GM12878 (cell line): ENCODE measurements at regions not wholly inside any gene's neighbourhood (a gene's known extent, or its start where the extent isn't known, plus 50 kb on each side); places are given as distances from the start of the nearest gene placed in this dataset.

Source experiments
- CEBPB ChIP-seq, 2 experiments: fragments of 150-350 bp in 1 of 2; IDR thresholded peaks; 2 replicates each; pipeline ENCODE4 v1.6.1; 2012 to 2014; ENCODE audit warnings: low read depth in 2 of 2, low read length in 2 of 2, borderline replicate concordance in 1 of 2, inconsistent platforms in 1 of 2
- CHD2 ChIP-seq: IDR thresholded peaks from 2 replicates; pipeline ENCODE4 v1.6.1; 2011; ENCODE audit warnings: low read depth, low read length, improper control_type of control experiment, borderline replicate concordance
- CREM ChIP-seq: IDR thresholded peaks from 2 replicates; pipeline ENCODE4 v1.6.1; 2014; ENCODE audit warnings: antibody characterized with exemption, low read depth
- NFYB ChIP-seq: IDR thresholded peaks from 2 replicates; pipeline ENCODE4 v1.6.1; 2011; ENCODE audit warnings: low read depth, mild to moderate bottlenecking, low read length, improper control_type of control experiment, moderate library complexity; ENCODE audit not compliant: insufficient read depth
- POLR2A ChIP-seq: IDR thresholded peaks from 2 replicates; pipeline ENCODE4 v1.6.1; 2011; ENCODE audit warnings: low read depth, mild to moderate bottlenecking, low read length
- RCOR1 ChIP-seq: conservative IDR thresholded peaks from 2 replicates; pipeline ENCODE4 v1.6.1; 2012; ENCODE audit warnings: low read depth, low read length, improper control_type of control experiment
- RELA ChIP-seq: fragments of 450-650 bp; IDR thresholded peaks from 2 replicates; pipeline ENCODE4 v1.8.0; 2014; ENCODE audit warnings: borderline replicate concordance; ENCODE audit not compliant: partially characterized antibody
- SIN3A ChIP-seq: IDR thresholded peaks from 2 replicates; pipeline ENCODE4 v1.6.1; 2012; ENCODE audit warnings: low read depth, low read length, improper control_type of control experiment
- SUZ12 ChIP-seq: fragments of 200-600 bp; sonication (generic); IDR thresholded peaks from one replicate; pipeline ENCODE4 v1.6.1; 2018; ENCODE audit warnings: antibody characterized with exemption, mild to moderate bottlenecking; ENCODE audit not compliant: unreplicated experiment
- TF ChIP-seq, protein P1 (sequence below), 3 experiments: IDR thresholded peaks in 2 of 3; conservative IDR thresholded peaks in 1 of 3; 2 replicates each; pipeline ENCODE4 v1.5.1; 2011; ENCODE audit warnings: low read depth in 3 of 3, low read length in 3 of 3, mild to moderate bottlenecking in 3 of 3, control low read depth in 2 of 3, moderate library complexity in 2 of 3, inconsistent platforms in 1 of 3, mixed read lengths in 1 of 3; ENCODE audit not compliant: control insufficient read depth in 2 of 3, insufficient read depth in 1 of 3; ENCODE audit errors: extremely low read depth in 1 of 3
- TF ChIP-seq, protein P2 (sequence below): IDR thresholded peaks from 2 replicates; pipeline ENCODE4 v1.6.1; 2011; ENCODE audit warnings: low read depth, low read length, improper control_type of control experiment, borderline replicate concordance

DNA sequence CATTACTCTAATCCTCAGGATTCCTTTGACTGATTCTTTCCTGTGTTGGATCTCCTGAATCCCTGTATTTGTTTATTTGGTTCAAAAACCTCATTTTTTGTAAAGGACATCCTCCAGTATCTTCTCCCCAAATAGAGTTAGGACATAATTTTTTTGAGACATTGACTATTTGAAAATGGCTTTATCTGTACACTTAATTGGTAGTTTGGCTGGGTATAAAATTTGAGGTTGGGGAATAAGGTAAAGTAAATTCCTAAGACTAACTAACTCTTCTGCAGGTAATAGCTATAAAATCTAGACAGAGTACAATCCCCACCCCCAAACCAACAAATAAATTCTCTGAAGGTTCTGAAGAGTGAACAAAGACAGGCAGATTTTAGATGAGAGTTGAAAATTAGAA lies 114.4 kb downstream of the CTTN start:
- TF ChIP-seq CEBPB (IDR thresholded peaks at IDR 0.05; ENCODE audit: borderline replicate concordance in 1 of 2, low read depth in 2 of 2, low read length in 2 of 2) (no peak), RELA (no peak), RCOR1 (no peak), CREM (no peak), SUZ12 (no peak), SIN3A (no peak), CHD2 (no peak), POLR2A (no peak), NFYB (no peak)
- TF ChIP-seq, protein P1, sequence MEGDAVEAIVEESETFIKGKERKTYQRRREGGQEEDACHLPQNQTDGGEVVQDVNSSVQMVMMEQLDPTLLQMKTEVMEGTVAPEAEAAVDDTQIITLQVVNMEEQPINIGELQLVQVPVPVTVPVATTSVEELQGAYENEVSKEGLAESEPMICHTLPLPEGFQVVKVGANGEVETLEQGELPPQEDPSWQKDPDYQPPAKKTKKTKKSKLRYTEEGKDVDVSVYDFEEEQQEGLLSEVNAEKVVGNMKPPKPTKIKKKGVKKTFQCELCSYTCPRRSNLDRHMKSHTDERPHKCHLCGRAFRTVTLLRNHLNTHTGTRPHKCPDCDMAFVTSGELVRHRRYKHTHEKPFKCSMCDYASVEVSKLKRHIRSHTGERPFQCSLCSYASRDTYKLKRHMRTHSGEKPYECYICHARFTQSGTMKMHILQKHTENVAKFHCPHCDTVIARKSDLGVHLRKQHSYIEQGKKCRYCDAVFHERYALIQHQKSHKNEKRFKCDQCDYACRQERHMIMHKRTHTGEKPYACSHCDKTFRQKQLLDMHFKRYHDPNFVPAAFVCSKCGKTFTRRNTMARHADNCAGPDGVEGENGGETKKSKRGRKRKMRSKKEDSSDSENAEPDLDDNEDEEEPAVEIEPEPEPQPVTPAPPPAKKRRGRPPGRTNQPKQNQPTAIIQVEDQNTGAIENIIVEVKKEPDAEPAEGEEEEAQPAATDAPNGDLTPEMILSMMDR (IDR thresholded peaks at IDR 0.05 in 2 of 3, conservative IDR thresholded peaks at IDR 0.05 in 1 of 3; ENCODE audit: control insufficient read depth in 2 of 3, extremely low read depth in 1 of 3, insufficient read depth in 1 of 3, low read depth in 3 of 3, low read length in 3 of 3), result no peak
- TF ChIP-seq, protein P2, sequence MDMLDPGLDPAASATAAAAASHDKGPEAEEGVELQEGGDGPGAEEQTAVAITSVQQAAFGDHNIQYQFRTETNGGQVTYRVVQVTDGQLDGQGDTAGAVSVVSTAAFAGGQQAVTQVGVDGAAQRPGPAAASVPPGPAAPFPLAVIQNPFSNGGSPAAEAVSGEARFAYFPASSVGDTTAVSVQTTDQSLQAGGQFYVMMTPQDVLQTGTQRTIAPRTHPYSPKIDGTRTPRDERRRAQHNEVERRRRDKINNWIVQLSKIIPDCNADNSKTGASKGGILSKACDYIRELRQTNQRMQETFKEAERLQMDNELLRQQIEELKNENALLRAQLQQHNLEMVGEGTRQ, result no peak
